ENCODE measurements at regions not wholly inside any gene's neighbourhood (a gene's known extent, or its start where the extent isn't known, plus 50 kb on each side); places are given as distances from the start of the nearest gene placed in this dataset.

- TF ChIP-seq POLR2A (IDR thresholded peaks at IDR 0.05), result no peak
- no peak for TF ChIP-seq CTCF (IDR thresholded peaks at IDR 0.05)
- DNase-seq (ENCODE audit: low spot score in 2 of 2), result no peak
- no peak overlapping the region for H3K4me3 ChIP-seq (ENCODE audit: low read depth, poor library complexity, severe bottlenecking)
- intact Hi-C loops (cut with DNase I; ENCODE audit: low total_unique reads), result no loop called here
Observed at GRCh38 chr14:55963295-55963694, 154.9 kb upstream of the PELI2 start.

GRCh38 chr14:55964091-55964490 is 154.1 kb upstream of the PELI2 start:
- 72 to 78% methylated on average over 8 of the region's 8 CpGs for WGBS, 2 donors
- no peak overlapping the region for H3K4me3 ChIP-seq (ENCODE audit: low read depth, poor library complexity, severe bottlenecking)
- TF ChIP-seq CTCF (IDR thresholded peaks at IDR 0.05) (no peak), POLR2A (IDR thresholded peaks at IDR 0.05) (no peak)
- intact Hi-C loops (cut with DNase I; ENCODE audit: low total_unique reads), result no loop called here
- DNase-seq (ENCODE audit: low spot score in 2 of 2), result no peak

- intact Hi-C loops (cut with DNase I; ENCODE audit: low total_unique reads), result no loop called here
- no peak for TF ChIP-seq CTCF (IDR thresholded peaks at IDR 0.05)
- TF ChIP-seq POLR2A (IDR thresholded peaks at IDR 0.05), result no peak
- no peak for DNase-seq (ENCODE audit: low spot score in 2 of 2)
- 64 to 73% methylated on average over 3 of the region's 3 CpGs for WGBS, 2 donors
- H3K4me3 ChIP-seq (ENCODE audit: low read depth, poor library complexity, severe bottlenecking), result no peak overlapping the region
Observed at GRCh38 chr14:55964821-55965220, 153.4 kb upstream of the PELI2 start.

GRCh38 chr14:55965851-55966250 is 152.4 kb upstream of the PELI2 start:
- H3K4me3 ChIP-seq (ENCODE audit: low read depth, poor library complexity, severe bottlenecking), result no peak overlapping the region
- intact Hi-C loops (cut with DNase I; ENCODE audit: low total_unique reads), result no loop called here
- no peak for DNase-seq (ENCODE audit: low spot score in 2 of 2)
- TF ChIP-seq CTCF (IDR thresholded peaks at IDR 0.05), result no peak
- TF ChIP-seq POLR2A (IDR thresholded peaks at IDR 0.05), result no peak
- WGBS, 2 donors, result 70 to 75% methylated on average over 2 of the region's 2 CpGs

- no peak overlapping the region for H3K4me3 ChIP-seq (ENCODE audit: low read depth, poor library complexity, severe bottlenecking)
- WGBS, 2 donors, result 49 to 58% methylated on average over 3 of the region's 3 CpGs
- no peak for DNase-seq (ENCODE audit: low spot score in 2 of 2)
- intact Hi-C loops (cut with DNase I; ENCODE audit: low total_unique reads), result no loop called here
- TF ChIP-seq CTCF (IDR thresholded peaks at IDR 0.05), result no peak
- no peak for TF ChIP-seq POLR2A (IDR thresholded peaks at IDR 0.05)
Observed at GRCh38 chr14:55968741-55969140, 149.5 kb upstream of the PELI2 start.

- intact Hi-C loops (cut with DNase I; ENCODE audit: low total_unique reads), result no loop called here
- WGBS, 2 donors, result 79 to 80% methylated on average over 4 of the region's 4 CpGs
Observed at GRCh38 chr14:55973285-55973800, 144.9 kb upstream of the PELI2 start.

More at GRCh38 chr14:55973285-55973800, 144.9 kb upstream of the PELI2 start:
- TF ChIP-seq POLR2A (IDR thresholded peaks at IDR 0.05) (no peak), CTCF (IDR thresholded peaks at IDR 0.05) (no peak)
- no peak overlapping the region for H3K4me3 ChIP-seq (ENCODE audit: low read depth, poor library complexity, severe bottlenecking)
- no peak for DNase-seq (ENCODE audit: low spot score in 2 of 2)
